CD8-positive, alpha-beta memory T cell (primary cell): ENCODE measurements at regions not wholly inside any gene's neighbourhood (a gene's known extent, or its start where the extent isn't known, plus 50 kb on each side); places are given as distances from the start of the nearest gene placed in this dataset.

ENCODE experiments used
- CTCF ChIA-PET: fragments of 350-600 bp; sonication (Branson Sonifier 250); formaldehyde crosslinking; loops from one replicate; lab custom pipeline; 2021; ENCODE audit warnings: antibody characterized with exemption; lab: Charles Lee
- POLR2A ChIA-PET: fragments of 350-600 bp; sonication (Branson Sonifier 250); formaldehyde crosslinking; loops from one replicate; lab custom pipeline; 2021; ENCODE audit warnings: antibody characterized with exemption; lab: Charles Lee
- DNase-seq, 5 donors: peaks; one replicate each; pipeline versions ENCODE4 v3.0.0 to v3.0.0-alpha.2; 2020 to 2022; ENCODE audit warnings: mixed read lengths in 1 of 5
- H3K27ac ChIP-seq: one replicate; pipeline ENCODE4 v1.7.0; 2013; ENCODE audit warnings: low read depth, mild to moderate bottlenecking, low read length, moderate library complexity
- H3K27me3 ChIP-seq: 2 replicates; pipeline ENCODE4 v1.7.0; 2013; ENCODE audit warnings: low read length, mild to moderate bottlenecking; ENCODE audit not compliant: insufficient read depth, poor library complexity, severe bottlenecking
- H3K36me3 ChIP-seq: 2 replicates; pipeline ENCODE4 v1.7.0; 2013; ENCODE audit warnings: mild to moderate bottlenecking, low read length, moderate library complexity; ENCODE audit not compliant: insufficient read depth
- H3K4me1 ChIP-seq: 2 replicates; pipeline ENCODE4 v1.7.0; 2013; ENCODE audit warnings: mild to moderate bottlenecking, low read length, moderate library complexity; ENCODE audit not compliant: insufficient read depth
- H3K4me3 ChIP-seq: 2 replicates; pipeline ENCODE4 v1.7.0; 2013; ENCODE audit warnings: mild to moderate bottlenecking, low read length
- H3K9me3 ChIP-seq: 2 replicates; pipeline ENCODE4 v1.7.0; 2013; ENCODE audit warnings: mild to moderate bottlenecking, low read length
- H3K27ac Mint-ChIP-seq, 8 donors: one replicate each; pipeline ENCODE4 v1.8.0; 2020 to 2021; ENCODE audit warnings: mixed read lengths in 8 of 8, mild to moderate bottlenecking in 6 of 8, inconsistent platforms in 3 of 8, moderate library complexity in 3 of 8
- H3K27me3 Mint-ChIP-seq, 2 donors: one replicate each; pipeline ENCODE4 v1.8.0; 2020 to 2021; ENCODE audit warnings: mixed read lengths in 2 of 2, mild to moderate bottlenecking in 1 of 2, moderate library complexity in 1 of 2
- H3K36me3 Mint-ChIP-seq, 3 donors: one replicate each; pipeline ENCODE4 v1.8.0; 2020 to 2021; ENCODE audit warnings: mixed read lengths in 3 of 3, inconsistent platforms in 1 of 3, mild to moderate bottlenecking in 1 of 3
- H3K4me1 Mint-ChIP-seq, 3 donors: one replicate each; pipeline ENCODE4 v1.8.0; 2020 to 2021; ENCODE audit warnings: mixed read lengths in 3 of 3, inconsistent platforms in 1 of 3, mild to moderate bottlenecking in 1 of 3
- H3K4me3 Mint-ChIP-seq, 7 donors: one replicate each; pipeline ENCODE4 v1.8.0; 2020 to 2021; ENCODE audit warnings: mixed read lengths in 7 of 7, mild to moderate bottlenecking in 6 of 7, moderate library complexity in 4 of 7, inconsistent platforms in 2 of 7
- H3K9me3 Mint-ChIP-seq, 5 donors: one replicate each; pipeline ENCODE4 v1.8.0; 2020 to 2022; ENCODE audit warnings: mixed read lengths in 5 of 5, mild to moderate bottlenecking in 3 of 5, moderate library complexity in 2 of 5, inconsistent platforms in 1 of 5

GRCh38 chr10:121155742-121156474 is 304.7 kb downstream of the WDR11 start:
- no peak overlapping the region for H3K4me3 Mint-ChIP-seq
- H3K27me3 Mint-ChIP-seq = peaks cover 0 to 4% of the 10 kb centered on the region in 2 donors
- Histone ChIP-seq H3K4me1 (no peaks in the 10 kb centered on the region), H3K27me3 (no peaks in the 10 kb centered on the region), H3K4me3 (no peak overlapping the region), H3K27ac (no peak overlapping the region), H3K36me3 (no peaks in the 10 kb centered on the region), H3K9me3 (no peaks in the 10 kb centered on the region)
- POLR2A ChIA-PET = no interaction called here
- no peak for DNase-seq
- H3K36me3 Mint-ChIP-seq = no peaks in the 10 kb centered on the region
- peaks cover 0 to 8% (median 3%) of the 10 kb centered on the region in 5 donors for H3K9me3 Mint-ChIP-seq
- H3K4me1 Mint-ChIP-seq = no peaks in the 10 kb centered on the region
- CTCF ChIA-PET = no interaction called here
- H3K27ac Mint-ChIP-seq = no peak overlapping the region

GRCh38 chr10:121157998-121158397 is 306.8 kb downstream of the WDR11 start:
- H3K4me1 ChIP-seq = no peaks in the 10 kb centered on the region
- no peak overlapping the region for H3K4me3 ChIP-seq
- POLR2A ChIA-PET = no interaction called here
- no peak for DNase-seq
- no peaks in the 10 kb centered on the region for H3K36me3 ChIP-seq
- Mint-ChIP-seq H3K36me3 (no peaks in the 10 kb centered on the region), H3K27me3 (no peaks in the 10 kb centered on the region), H3K27ac (no peak overlapping the region), H3K4me1 (no peaks in the 10 kb centered on the region), H3K4me3 (no peak overlapping the region), H3K9me3 (peaks cover 0 to 8% (median 4%) of the 10 kb centered on the region in 5 donors)
- no peaks in the 10 kb centered on the region for H3K27me3 ChIP-seq
- CTCF ChIA-PET = no interaction called here
- H3K9me3 ChIP-seq = no peaks in the 10 kb centered on the region
- no peak overlapping the region for H3K27ac ChIP-seq

GRCh38 chr10:121158988-121159579 is 307.9 kb downstream of the WDR11 start:
- H3K27ac Mint-ChIP-seq = no peak overlapping the region
- no peak overlapping the region for H3K27ac ChIP-seq
- H3K9me3 ChIP-seq = no peaks in the 10 kb centered on the region
- H3K27me3 ChIP-seq = no peaks in the 10 kb centered on the region
- DNase-seq = no peak
- H3K36me3 ChIP-seq = no peaks in the 10 kb centered on the region
- CTCF ChIA-PET = no interaction called here
- H3K4me1 Mint-ChIP-seq = no peaks in the 10 kb centered on the region
- no peak overlapping the region for H3K4me3 Mint-ChIP-seq
- no peaks in the 10 kb centered on the region for H3K27me3 Mint-ChIP-seq
- POLR2A ChIA-PET = no interaction called here
- H3K4me3 ChIP-seq = no peak overlapping the region
- H3K4me1 ChIP-seq = no peaks in the 10 kb centered on the region
- H3K36me3 Mint-ChIP-seq = no peaks in the 10 kb centered on the region
- peaks cover under 1 to 11% (median 6%) of the 10 kb centered on the region in 5 donors for H3K9me3 Mint-ChIP-seq

GRCh38 chr10:121159670-121160069 is 308.5 kb downstream of the WDR11 start:
- Histone ChIP-seq H3K9me3 (no peaks in the 10 kb centered on the region), H3K4me3 (no peak overlapping the region), H3K27ac (no peak overlapping the region), H3K27me3 (no peaks in the 10 kb centered on the region), H3K4me1 (no peaks in the 10 kb centered on the region), H3K36me3 (no peaks in the 10 kb centered on the region)
- Mint-ChIP-seq H3K27ac (no peak overlapping the region), H3K4me1 (no peaks in the 10 kb centered on the region), H3K27me3 (no peaks in the 10 kb centered on the region), H3K4me3 (no peak overlapping the region), H3K9me3 (peaks cover 0 to 11% (median 6%) of the 10 kb centered on the region in 5 donors), H3K36me3 (no peaks in the 10 kb centered on the region)
- ChIA-PET CTCF (no interaction called here), POLR2A (no interaction called here)
- no peak for DNase-seq

GRCh38 chr10:121165276-121165675 is 314.1 kb downstream of the WDR11 start:
- H3K4me1 ChIP-seq = no peaks in the 10 kb centered on the region
- Mint-ChIP-seq H3K27me3 (peaks cover 0 to 4% of the 10 kb centered on the region in 2 donors), H3K9me3 (peaks cover 1 to 9% (median 6%) of the 10 kb centered on the region in 5 donors), H3K4me3 (no peak overlapping the region), H3K36me3 (no peaks in the 10 kb centered on the region), H3K4me1 (no peaks in the 10 kb centered on the region), H3K27ac (no peak overlapping the region)
- H3K27ac ChIP-seq = no peak overlapping the region
- no peaks in the 10 kb centered on the region for H3K36me3 ChIP-seq
- ChIA-PET POLR2A (no interaction called here), CTCF (no interaction called here)
- H3K27me3 ChIP-seq = no peaks in the 10 kb centered on the region
- no peak for DNase-seq
- H3K9me3 ChIP-seq = no peaks in the 10 kb centered on the region
- H3K4me3 ChIP-seq = no peak overlapping the region

GRCh38 chr10:121167534-121168243 is 316.5 kb downstream of the WDR11 start:
- Mint-ChIP-seq H3K4me1 (no peaks in the 10 kb centered on the region), H3K27ac (no peak overlapping the region), H3K27me3 (peaks cover 0 to 5% of the 10 kb centered on the region in 2 donors), H3K4me3 (no peak overlapping the region), H3K9me3 (peaks cover 1 to 9% (median 3%) of the 10 kb centered on the region in 5 donors), H3K36me3 (no peaks in the 10 kb centered on the region)
- no peaks in the 10 kb centered on the region for H3K4me1 ChIP-seq
- ChIA-PET POLR2A (no interaction called here), CTCF (no interaction called here)
- no peak overlapping the region for H3K27ac ChIP-seq
- H3K27me3 ChIP-seq = no peaks in the 10 kb centered on the region
- no peaks in the 10 kb centered on the region for H3K36me3 ChIP-seq
- no peaks in the 10 kb centered on the region for H3K9me3 ChIP-seq
- H3K4me3 ChIP-seq = no peak overlapping the region
- DNase-seq = no peak

- no peaks in the 10 kb centered on the region for H3K9me3 ChIP-seq
- no peak for DNase-seq
- ChIA-PET CTCF (no interaction called here), POLR2A (no interaction called here)
- Mint-ChIP-seq H3K4me1 (no peaks in the 10 kb centered on the region), H3K27ac (no peak overlapping the region), H3K9me3 (peaks cover 1 to 7% (median 2%) of the 10 kb centered on the region in 5 donors), H3K4me3 (no peak overlapping the region), H3K36me3 (no peaks in the 10 kb centered on the region), H3K27me3 (peaks cover 0 to 5% of the 10 kb centered on the region in 2 donors)
- H3K4me3 ChIP-seq = no peak overlapping the region
- H3K36me3 ChIP-seq = no peaks in the 10 kb centered on the region
- H3K4me1 ChIP-seq = no peaks in the 10 kb centered on the region
- no peaks in the 10 kb centered on the region for H3K27me3 ChIP-seq
- no peak overlapping the region for H3K27ac ChIP-seq
Measured at GRCh38 chr10:121168545-121169216, 317.5 kb downstream of the WDR11 start.

GRCh38 chr10:121169406-121169805 is 318.2 kb downstream of the WDR11 start:
- ChIA-PET POLR2A (no interaction called here), CTCF (no interaction called here)
- peaks cover 0 to 4% (median 0%) of the 10 kb centered on the region in 5 donors for H3K9me3 Mint-ChIP-seq
- no peak overlapping the region for H3K4me3 Mint-ChIP-seq
- no peaks in the 10 kb centered on the region for H3K36me3 Mint-ChIP-seq
- DNase-seq = no peak
- H3K36me3 ChIP-seq = no peaks in the 10 kb centered on the region
- H3K27ac ChIP-seq = no peak overlapping the region
- no peak overlapping the region for H3K27ac Mint-ChIP-seq
- H3K4me3 ChIP-seq = no peak overlapping the region
- no peaks in the 10 kb centered on the region for H3K4me1 Mint-ChIP-seq
- no peaks in the 10 kb centered on the region for H3K4me1 ChIP-seq
- H3K27me3 ChIP-seq = no peaks in the 10 kb centered on the region
- peaks cover 0 to 5% of the 10 kb centered on the region in 2 donors for H3K27me3 Mint-ChIP-seq
- no peaks in the 10 kb centered on the region for H3K9me3 ChIP-seq
